LNCAP (cell line): ENCODE measurements at regions not wholly inside any gene's neighbourhood (a gene's known extent, or its start where the extent isn't known, plus 50 kb on each side); places are given as distances from the start of the nearest gene placed in this dataset.

Experiments
- TF ChIP-seq, protein P1 (sequence below): fragments of 450-650 bp; IDR thresholded peaks from 2 replicates; pipeline ENCODE4 v1.5.1; 2017; ENCODE audit warnings: mild to moderate bottlenecking

DNA sequence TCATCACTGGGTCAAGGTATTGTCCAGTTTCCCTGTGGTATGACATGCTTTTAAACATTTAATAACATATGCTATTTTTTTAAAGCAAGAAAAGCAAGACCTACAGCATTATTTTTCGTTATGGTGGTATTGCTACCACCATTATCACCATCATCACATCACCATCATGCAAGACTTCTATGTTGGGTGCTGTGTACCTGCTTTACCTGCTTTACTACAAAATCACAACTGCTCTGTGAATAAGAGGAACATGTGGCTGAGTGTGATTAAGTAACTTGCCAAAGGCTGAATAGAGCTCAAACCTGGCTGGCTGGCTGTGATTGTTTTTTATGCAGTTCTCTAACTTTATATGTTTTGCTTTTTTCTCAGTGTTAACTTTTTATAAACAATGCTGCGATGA, 140.8 kb upstream of the CLINT1 start:
- TF ChIP-seq, protein P1, sequence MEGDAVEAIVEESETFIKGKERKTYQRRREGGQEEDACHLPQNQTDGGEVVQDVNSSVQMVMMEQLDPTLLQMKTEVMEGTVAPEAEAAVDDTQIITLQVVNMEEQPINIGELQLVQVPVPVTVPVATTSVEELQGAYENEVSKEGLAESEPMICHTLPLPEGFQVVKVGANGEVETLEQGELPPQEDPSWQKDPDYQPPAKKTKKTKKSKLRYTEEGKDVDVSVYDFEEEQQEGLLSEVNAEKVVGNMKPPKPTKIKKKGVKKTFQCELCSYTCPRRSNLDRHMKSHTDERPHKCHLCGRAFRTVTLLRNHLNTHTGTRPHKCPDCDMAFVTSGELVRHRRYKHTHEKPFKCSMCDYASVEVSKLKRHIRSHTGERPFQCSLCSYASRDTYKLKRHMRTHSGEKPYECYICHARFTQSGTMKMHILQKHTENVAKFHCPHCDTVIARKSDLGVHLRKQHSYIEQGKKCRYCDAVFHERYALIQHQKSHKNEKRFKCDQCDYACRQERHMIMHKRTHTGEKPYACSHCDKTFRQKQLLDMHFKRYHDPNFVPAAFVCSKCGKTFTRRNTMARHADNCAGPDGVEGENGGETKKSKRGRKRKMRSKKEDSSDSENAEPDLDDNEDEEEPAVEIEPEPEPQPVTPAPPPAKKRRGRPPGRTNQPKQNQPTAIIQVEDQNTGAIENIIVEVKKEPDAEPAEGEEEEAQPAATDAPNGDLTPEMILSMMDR = no peak

- TF ChIP-seq, protein P1 = no peak
These were observed 139.1 kb upstream of the CLINT1 start for GRCh38 chr5:157997991-157998504.

DNA sequence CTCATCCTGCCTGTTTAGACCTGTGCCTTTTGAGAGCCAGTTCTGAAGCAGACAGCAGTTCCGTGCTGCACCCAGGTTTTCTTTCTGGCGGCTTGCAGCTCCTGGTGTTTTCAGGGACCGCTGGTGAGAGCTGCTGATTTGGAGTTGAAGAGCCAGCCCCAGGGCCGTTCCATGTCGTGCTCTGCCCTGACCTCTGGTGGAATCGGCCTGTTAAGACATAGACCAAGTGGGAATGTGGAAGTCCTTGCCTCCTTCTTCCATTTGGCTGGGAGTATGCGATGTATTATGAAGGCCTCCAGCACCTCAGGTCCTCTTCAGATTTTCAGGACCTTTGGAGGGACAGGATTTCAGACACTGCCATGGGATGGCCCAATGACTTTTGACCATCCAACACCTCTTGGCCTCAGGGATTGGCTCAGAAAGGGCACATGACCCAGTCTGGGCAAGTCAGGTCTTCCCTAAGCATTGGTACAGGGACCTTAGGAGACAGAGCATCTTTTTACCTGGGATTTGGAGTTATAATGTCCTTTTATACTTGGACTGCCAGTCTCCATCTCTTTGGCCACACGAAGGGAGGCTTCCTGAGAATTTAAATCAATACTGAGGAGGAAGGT, 136.1 kb upstream of the CLINT1 start:
- TF ChIP-seq, protein P1 = peak; percentile 67

GRCh38 chr5:157993986-157994691, 135.2 kb upstream of the CLINT1 start:
- TF ChIP-seq, protein P1 = no peak

GRCh38 chr5:157993201-157993600, 134.3 kb upstream of the CLINT1 start:
- TF ChIP-seq, protein P1 = no peak

DNA sequence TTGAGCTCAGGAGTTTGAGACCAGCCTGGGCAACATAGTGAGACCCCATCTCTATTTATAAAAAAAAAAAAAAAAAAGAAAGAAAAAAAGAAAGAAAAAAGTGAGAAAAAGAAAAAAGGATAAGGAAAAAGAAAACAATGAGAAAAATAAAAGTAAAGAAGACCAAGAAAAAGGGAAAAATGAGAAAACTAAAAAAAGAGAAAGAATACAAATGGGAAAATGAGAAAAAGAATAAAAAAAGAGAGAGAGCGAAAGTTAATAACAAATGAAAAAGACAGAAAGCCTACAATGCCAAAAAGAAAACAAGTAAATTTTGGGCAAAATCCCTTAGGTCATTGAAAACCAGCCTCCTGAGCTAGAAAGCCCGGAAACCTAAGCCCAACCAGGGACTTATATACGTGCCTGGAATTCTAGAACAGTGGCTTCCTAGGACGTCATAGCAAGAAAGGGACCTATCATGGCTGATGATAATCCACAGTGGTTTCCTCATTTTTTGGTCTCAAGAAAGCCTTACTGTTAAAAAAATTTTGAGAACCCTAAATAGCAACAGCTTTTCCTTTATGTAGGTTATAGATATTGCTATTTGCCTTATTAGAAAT, 131.7 kb upstream of the CLINT1 start:
- TF ChIP-seq, protein P1 = no peak

DNA sequence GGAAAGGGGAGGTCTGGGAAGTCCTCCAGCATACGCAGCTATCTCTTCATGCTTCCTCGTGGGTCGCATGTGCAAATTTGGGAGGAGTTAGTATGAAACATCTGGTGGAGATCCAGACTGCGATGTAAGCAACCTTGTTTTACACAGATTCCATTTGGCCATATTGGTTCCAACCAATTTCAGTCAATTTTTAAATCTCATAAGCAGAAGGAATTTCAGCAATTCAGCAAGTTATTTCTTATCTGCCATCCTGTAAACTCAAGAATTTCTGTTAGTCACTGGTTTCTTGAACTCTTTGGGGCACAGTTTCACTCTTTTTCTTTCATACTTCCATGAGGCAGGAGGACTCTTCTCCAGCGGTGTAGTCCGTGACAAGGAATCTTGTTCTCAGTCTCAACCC, 130.4 kb upstream of the CLINT1 start:
- TF ChIP-seq, protein P1 = no peak
